HG03175 (cell line): ENCODE measurements at regions not wholly inside any gene's neighbourhood (a gene's known extent, or its start where the extent isn't known, plus 50 kb on each side); places are given as distances from the start of the nearest gene placed in this dataset.

Experiments used
- ATAC-seq: cut with Tn5 transposase; IDR thresholded peaks from one replicate; pipeline ENCODE4 v1.9.1; 2021; ENCODE audit warnings: mild to moderate bottlenecking, moderate library complexity; ENCODE audit not compliant: unreplicated experiment

GRCh38 chr2:134770702-134771101 lies 51.9 kb upstream of the TMEM163 start:
- ATAC-seq = no peak

GRCh38 chr2:134771313-134771801 lies 52.6 kb upstream of the TMEM163 start:
- ATAC-seq = no peak

GRCh38 chr2:134772493-134773169 lies 53.8 kb upstream of the TMEM163 start:
- no peak for ATAC-seq

GRCh38 chr2:134773335-134773734 lies 54.5 kb upstream of the TMEM163 start:
- ATAC-seq = no peak

- ATAC-seq = no peak
Observed at GRCh38 chr2:134773759-134774742, 55.3 kb upstream of the TMEM163 start.

GRCh38 chr2:134774786-134775641 lies 56.2 kb upstream of the TMEM163 start:
- ATAC-seq = no peak

GRCh38 chr2:134776836-134777235 lies 58.0 kb upstream of the TMEM163 start:
- ATAC-seq = no peak

- no peak for ATAC-seq
Observed at GRCh38 chr2:134777593-134777992, 58.8 kb upstream of the TMEM163 start.

GRCh38 chr2:134778372-134778771 lies 59.6 kb upstream of the TMEM163 start:
- no peak for ATAC-seq

GRCh38 chr2:134780972-134781371 lies 57.4 kb upstream of the ACMSD start:
- ATAC-seq = no peak

GRCh38 chr2:134782107-134782506 lies 56.3 kb upstream of the ACMSD start:
- ATAC-seq = no peak

- peak; percentile 71 for ATAC-seq
Observed at GRCh38 chr2:134782792-134783191, 55.6 kb upstream of the ACMSD start.

- ATAC-seq = no peak
Observed at GRCh38 chr2:134783912-134784311, 54.5 kb upstream of the ACMSD start.

GRCh38 chr2:134785659-134786430 lies 52.6 kb upstream of the ACMSD start:
- ATAC-seq = no peak

- ATAC-seq = no peak
Observed at GRCh38 chr2:134788417-134788816, 50.0 kb upstream of the ACMSD start.
